H9 (cell line): ENCODE measurements at regions not wholly inside any gene's neighbourhood (a gene's known extent, or its start where the extent isn't known, plus 50 kb on each side); places are given as distances from the start of the nearest gene placed in this dataset.

ENCODE experiments used
- DNase-seq: peaks from one replicate; pipeline ENCODE4 v3.0.0-alpha.2; 2017
- H2AFZ ChIP-seq: one replicate; pipeline ENCODE4 v1.6.1; 2013; ENCODE audit warnings: mild to moderate bottlenecking, low read length, control low read depth, moderate library complexity
- H2AK5ac ChIP-seq: 2 replicates; pipeline ENCODE4 v1.6.1; 2013; ENCODE audit warnings: low read length, control low read depth, mixed read lengths; ENCODE audit not compliant: insufficient read length
- H2BK120ac ChIP-seq: one replicate; pipeline ENCODE4 v1.6.1; 2013; ENCODE audit warnings: low read depth, mild to moderate bottlenecking, low read length, control low read depth, inconsistent platforms; ENCODE audit not compliant: poor library complexity, severe bottlenecking
- H2BK12ac ChIP-seq: 2 replicates; pipeline ENCODE4 v1.6.1; 2013; ENCODE audit warnings: low read length, control low read depth, mixed read lengths, low read depth; ENCODE audit not compliant: insufficient read length
- H2BK15ac ChIP-seq: 2 replicates; pipeline ENCODE4 v1.6.1; 2013; ENCODE audit warnings: low read depth, low read length, control low read depth
- H2BK20ac ChIP-seq: one replicate; pipeline ENCODE4 v1.6.1; 2013; ENCODE audit warnings: low read depth, mild to moderate bottlenecking, low read length, control low read depth, inconsistent platforms; ENCODE audit not compliant: poor library complexity, severe bottlenecking
- H2BK5ac ChIP-seq: 2 replicates; pipeline ENCODE4 v1.6.1; 2013; ENCODE audit warnings: low read length, control low read depth, mixed read lengths; ENCODE audit not compliant: insufficient read length
- H3K14ac ChIP-seq: 2 replicates; pipeline ENCODE4 v1.6.1; 2013; ENCODE audit warnings: low read length, control low read depth; ENCODE audit not compliant: insufficient read depth
- H3K18ac ChIP-seq: 2 replicates; pipeline ENCODE4 v1.6.1; 2013; ENCODE audit warnings: low read depth, mild to moderate bottlenecking, mixed read lengths, low read length, control low read depth; ENCODE audit not compliant: insufficient read length
- H3K23ac ChIP-seq: 2 replicates; pipeline ENCODE4 v1.6.1; 2013; ENCODE audit warnings: low read length, control low read depth, mixed read lengths, low read depth; ENCODE audit not compliant: insufficient read length
- H3K23me2 ChIP-seq: 2 replicates; pipeline ENCODE4 v1.6.1; 2013; ENCODE audit warnings: low read depth, mild to moderate bottlenecking, mixed read lengths, low read length, control low read depth; ENCODE audit not compliant: insufficient read length, poor library complexity, severe bottlenecking
- H3K27ac ChIP-seq: 2 replicates; pipeline ENCODE4 v1.5.1; 2013; ENCODE audit warnings: low read length, control low read depth, mixed read lengths, low read depth; ENCODE audit not compliant: insufficient read length
- H3K27me3 ChIP-seq: 2 replicates; pipeline ENCODE4 v1.6.1; 2013; ENCODE audit warnings: low read length, control low read depth, inconsistent platforms; ENCODE audit not compliant: insufficient read depth
- H3K4ac ChIP-seq: 2 replicates; pipeline ENCODE4 v1.6.1; 2013; ENCODE audit warnings: low read depth, mild to moderate bottlenecking, control low read depth, inconsistent platforms, low read length, moderate library complexity
- H3K4me1 ChIP-seq: 2 replicates; pipeline ENCODE4 v1.6.1; 2013; ENCODE audit warnings: low read length, control low read depth, inconsistent platforms; ENCODE audit not compliant: insufficient read depth
- H3K4me2 ChIP-seq: 2 replicates; pipeline ENCODE4 v1.6.1; 2013; ENCODE audit warnings: low read length, control low read depth, mixed read lengths; ENCODE audit not compliant: insufficient read length, insufficient read depth
- H3K56ac ChIP-seq: 2 replicates; pipeline ENCODE4 v1.6.1; 2013; ENCODE audit warnings: low read depth, mild to moderate bottlenecking, mixed read lengths, low read length, control low read depth; ENCODE audit not compliant: insufficient read length
- H3K79me1 ChIP-seq: 2 replicates; pipeline ENCODE4 v1.6.1; 2013; ENCODE audit warnings: low read depth, mild to moderate bottlenecking, moderate library complexity, low read length, control low read depth, inconsistent platforms; ENCODE audit not compliant: insufficient read depth, poor library complexity, severe bottlenecking
- H3K79me2 ChIP-seq: 2 replicates; pipeline ENCODE4 v1.6.1; 2013; ENCODE audit warnings: low read length, control low read depth, inconsistent platforms; ENCODE audit not compliant: insufficient read depth
- H3K9ac ChIP-seq: 2 replicates; pipeline ENCODE4 v1.6.1; 2013; ENCODE audit warnings: low read length, control low read depth, mixed read lengths; ENCODE audit not compliant: insufficient read length; ENCODE audit errors: extremely low read depth
- H3K9me3 ChIP-seq: one replicate; pipeline ENCODE4 v1.6.1; 2013; ENCODE audit warnings: low read depth, low read length, inconsistent platforms; ENCODE audit not compliant: control insufficient read depth
- H3T11ph ChIP-seq: one replicate; pipeline ENCODE4 v1.6.1; 2013; ENCODE audit warnings: mild to moderate bottlenecking, low read length, control low read depth, inconsistent platforms
- H4K20me1 ChIP-seq: one replicate; pipeline ENCODE4 v1.6.1; 2013; ENCODE audit not compliant: control insufficient read depth, insufficient read length, insufficient read depth
- H4K5ac ChIP-seq: 2 replicates; pipeline ENCODE4 v1.6.1; 2013; ENCODE audit warnings: low read depth, mild to moderate bottlenecking, mixed read lengths, low read length, control low read depth; ENCODE audit not compliant: insufficient read length
- H4K8ac ChIP-seq: replicated peaks from 2 replicates; pipeline ENCODE4 v1.6.1; 2013; ENCODE audit warnings: low read length, control low read depth, mixed read lengths, low read depth; ENCODE audit not compliant: insufficient read length
- H4K91ac ChIP-seq: 2 replicates; pipeline ENCODE4 v1.6.1; 2013; ENCODE audit warnings: low read depth, mild to moderate bottlenecking, moderate library complexity, mixed read lengths, low read length, control low read depth; ENCODE audit not compliant: insufficient read length
- H3K27ac Mint-ChIP-seq, 3 experiments: 2 replicates in 2 of 3; 3 replicates in 1 of 3; pipeline ENCODE4 v1.8.0; 2020 to 2021; ENCODE audit warnings: mixed read lengths in 3 of 3, mild to moderate bottlenecking in 1 of 3, moderate library complexity in 1 of 3
- H3K27me3 Mint-ChIP-seq: 2 replicates; pipeline ENCODE4 v1.8.0; 2021; ENCODE audit warnings: low read depth, mild to moderate bottlenecking, moderate library complexity, mixed read lengths
- H3K36me3 Mint-ChIP-seq, 3 experiments: 2 replicates in 2 of 3; 3 replicates in 1 of 3; pipeline ENCODE4 v1.8.0; 2020 to 2021; ENCODE audit warnings: low read depth in 3 of 3, mixed read lengths in 3 of 3; ENCODE audit not compliant: insufficient read depth in 1 of 3
- H3K4me1 Mint-ChIP-seq, 2 experiments: 2 replicates each; pipeline ENCODE4 v1.8.0; 2020; ENCODE audit warnings: mixed read lengths in 2 of 2
- H3K4me3 Mint-ChIP-seq, 2 experiments: 2 replicates in 1 of 2; 3 replicates in 1 of 2; pipeline ENCODE4 v1.8.0; 2020 to 2021; ENCODE audit warnings: mild to moderate bottlenecking in 2 of 2, mixed read lengths in 2 of 2, moderate library complexity in 1 of 2
- H3K9me3 Mint-ChIP-seq, 2 experiments: 2 replicates in 1 of 2; 3 replicates in 1 of 2; pipeline ENCODE4 v1.8.0; 2020; ENCODE audit warnings: mild to moderate bottlenecking in 2 of 2, mixed read lengths in 2 of 2, moderate library complexity in 1 of 2
- CTCF ChIP-seq: fragments of 200-600 bp; sonication (generic); conservative IDR thresholded peaks from 3 replicates; pipeline ENCODE4 v1.8.0; 2021; ENCODE audit warnings: antibody characterized with exemption, mild to moderate bottlenecking
- WGBS: extraction: QIAGEN DNeasy Blood & Tissue Kit; methylation state at CpG from one replicate; pipeline ENCODE4 v1.1.7; 2013; ENCODE audit warnings: missing lambda C conversion rate, low lambda C conversion rate, mixed read lengths; ENCODE audit not compliant: insufficient read length; ENCODE audit errors: extremely low coverage; 5-methylcytosine and 5-hydroxymethylcytosine counted together

- Histone ChIP-seq H3K4me1 (no peaks in the 10 kb centered on the region), H3T11ph (no peak overlapping the region), H3K23ac (no peak overlapping the region), H2BK15ac (no peak overlapping the region), H4K8ac (no peak overlapping the region), H3K27ac (no peak overlapping the region), H2BK12ac (no peak overlapping the region), H2AK5ac (no peak overlapping the region), H3K18ac (no peak overlapping the region), H3K14ac (no peak overlapping the region), H4K5ac (no peak overlapping the region), H3K56ac (no peak overlapping the region), H2BK120ac (no peak overlapping the region), H2AFZ (no peak overlapping the region), H2BK5ac (no peak overlapping the region), H3K9ac (no peak overlapping the region), H3K4ac (no peak overlapping the region), H3K79me2 (no peaks in the 10 kb centered on the region), H3K9me3 (no peaks in the 10 kb centered on the region), H3K4me2 (no peak overlapping the region), H3K79me1 (no peaks in the 10 kb centered on the region), H2BK20ac (no peak overlapping the region), H3K27me3 (no peaks in the 10 kb centered on the region), H4K20me1 (no peaks in the 10 kb centered on the region), H3K23me2 (no peaks in the 10 kb centered on the region), H4K91ac (no peak overlapping the region)
- Mint-ChIP-seq H3K4me3 (no peak overlapping the region), H3K27me3 (no peaks in the 10 kb centered on the region), H3K27ac (no peak overlapping the region), H3K4me1 (no peaks in the 10 kb centered on the region; a peak in 1 of 4 replicates), H3K9me3 (no peaks in the 10 kb centered on the region), H3K36me3 (no peaks in the 10 kb centered on the region)
- TF ChIP-seq CTCF, result no peak
- no peak for DNase-seq
- no CpG with 5 or more reads among the region's 2 CpGs for WGBS
These were observed 474.6 kb downstream of the COL12A1 start for GRCh38 chr6:74731204-74731603.
